H9 (cell line): ENCODE measurements at regions not wholly inside any gene's neighbourhood (a gene's known extent, or its start where the extent isn't known, plus 50 kb on each side); places are given as distances from the start of the nearest gene placed in this dataset.

ENCODE experiments used
- DNase-seq: peaks from one replicate; pipeline ENCODE4 v3.0.0-alpha.2; 2017
- H2AFZ ChIP-seq: one replicate; pipeline ENCODE4 v1.6.1; 2013; ENCODE audit warnings: mild to moderate bottlenecking, low read length, control low read depth, moderate library complexity
- H2AK5ac ChIP-seq: 2 replicates; pipeline ENCODE4 v1.6.1; 2013; ENCODE audit warnings: low read length, control low read depth, mixed read lengths; ENCODE audit not compliant: insufficient read length
- H2BK120ac ChIP-seq: one replicate; pipeline ENCODE4 v1.6.1; 2013; ENCODE audit warnings: low read depth, mild to moderate bottlenecking, low read length, control low read depth, inconsistent platforms; ENCODE audit not compliant: poor library complexity, severe bottlenecking
- H2BK12ac ChIP-seq: 2 replicates; pipeline ENCODE4 v1.6.1; 2013; ENCODE audit warnings: low read length, control low read depth, mixed read lengths, low read depth; ENCODE audit not compliant: insufficient read length
- H2BK15ac ChIP-seq: 2 replicates; pipeline ENCODE4 v1.6.1; 2013; ENCODE audit warnings: low read depth, low read length, control low read depth
- H2BK20ac ChIP-seq: one replicate; pipeline ENCODE4 v1.6.1; 2013; ENCODE audit warnings: low read depth, mild to moderate bottlenecking, low read length, control low read depth, inconsistent platforms; ENCODE audit not compliant: poor library complexity, severe bottlenecking
- H2BK5ac ChIP-seq: 2 replicates; pipeline ENCODE4 v1.6.1; 2013; ENCODE audit warnings: low read length, control low read depth, mixed read lengths; ENCODE audit not compliant: insufficient read length
- H3K14ac ChIP-seq: 2 replicates; pipeline ENCODE4 v1.6.1; 2013; ENCODE audit warnings: low read length, control low read depth; ENCODE audit not compliant: insufficient read depth
- H3K18ac ChIP-seq: 2 replicates; pipeline ENCODE4 v1.6.1; 2013; ENCODE audit warnings: low read depth, mild to moderate bottlenecking, mixed read lengths, low read length, control low read depth; ENCODE audit not compliant: insufficient read length
- H3K23ac ChIP-seq: 2 replicates; pipeline ENCODE4 v1.6.1; 2013; ENCODE audit warnings: low read length, control low read depth, mixed read lengths, low read depth; ENCODE audit not compliant: insufficient read length
- H3K23me2 ChIP-seq: 2 replicates; pipeline ENCODE4 v1.6.1; 2013; ENCODE audit warnings: low read depth, mild to moderate bottlenecking, mixed read lengths, low read length, control low read depth; ENCODE audit not compliant: insufficient read length, poor library complexity, severe bottlenecking
- H3K27ac ChIP-seq: 2 replicates; pipeline ENCODE4 v1.5.1; 2013; ENCODE audit warnings: low read length, control low read depth, mixed read lengths, low read depth; ENCODE audit not compliant: insufficient read length
- H3K27me3 ChIP-seq: 2 replicates; pipeline ENCODE4 v1.6.1; 2013; ENCODE audit warnings: low read length, control low read depth, inconsistent platforms; ENCODE audit not compliant: insufficient read depth
- H3K4ac ChIP-seq: 2 replicates; pipeline ENCODE4 v1.6.1; 2013; ENCODE audit warnings: low read depth, mild to moderate bottlenecking, control low read depth, inconsistent platforms, low read length, moderate library complexity
- H3K4me1 ChIP-seq: 2 replicates; pipeline ENCODE4 v1.6.1; 2013; ENCODE audit warnings: low read length, control low read depth, inconsistent platforms; ENCODE audit not compliant: insufficient read depth
- H3K4me2 ChIP-seq: 2 replicates; pipeline ENCODE4 v1.6.1; 2013; ENCODE audit warnings: low read length, control low read depth, mixed read lengths; ENCODE audit not compliant: insufficient read length, insufficient read depth
- H3K56ac ChIP-seq: 2 replicates; pipeline ENCODE4 v1.6.1; 2013; ENCODE audit warnings: low read depth, mild to moderate bottlenecking, mixed read lengths, low read length, control low read depth; ENCODE audit not compliant: insufficient read length
- H3K79me1 ChIP-seq: 2 replicates; pipeline ENCODE4 v1.6.1; 2013; ENCODE audit warnings: low read depth, mild to moderate bottlenecking, moderate library complexity, low read length, control low read depth, inconsistent platforms; ENCODE audit not compliant: insufficient read depth, poor library complexity, severe bottlenecking
- H3K79me2 ChIP-seq: 2 replicates; pipeline ENCODE4 v1.6.1; 2013; ENCODE audit warnings: low read length, control low read depth, inconsistent platforms; ENCODE audit not compliant: insufficient read depth
- H3K9ac ChIP-seq: 2 replicates; pipeline ENCODE4 v1.6.1; 2013; ENCODE audit warnings: low read length, control low read depth, mixed read lengths; ENCODE audit not compliant: insufficient read length; ENCODE audit errors: extremely low read depth
- H3K9me3 ChIP-seq: one replicate; pipeline ENCODE4 v1.6.1; 2013; ENCODE audit warnings: low read depth, low read length, inconsistent platforms; ENCODE audit not compliant: control insufficient read depth
- H3T11ph ChIP-seq: one replicate; pipeline ENCODE4 v1.6.1; 2013; ENCODE audit warnings: mild to moderate bottlenecking, low read length, control low read depth, inconsistent platforms
- H4K20me1 ChIP-seq: one replicate; pipeline ENCODE4 v1.6.1; 2013; ENCODE audit not compliant: control insufficient read depth, insufficient read length, insufficient read depth
- H4K5ac ChIP-seq: 2 replicates; pipeline ENCODE4 v1.6.1; 2013; ENCODE audit warnings: low read depth, mild to moderate bottlenecking, mixed read lengths, low read length, control low read depth; ENCODE audit not compliant: insufficient read length
- H4K8ac ChIP-seq: replicated peaks from 2 replicates; pipeline ENCODE4 v1.6.1; 2013; ENCODE audit warnings: low read length, control low read depth, mixed read lengths, low read depth; ENCODE audit not compliant: insufficient read length
- H4K91ac ChIP-seq: 2 replicates; pipeline ENCODE4 v1.6.1; 2013; ENCODE audit warnings: low read depth, mild to moderate bottlenecking, moderate library complexity, mixed read lengths, low read length, control low read depth; ENCODE audit not compliant: insufficient read length
- H3K27ac Mint-ChIP-seq, 3 experiments: 2 replicates in 2 of 3; 3 replicates in 1 of 3; pipeline ENCODE4 v1.8.0; 2020 to 2021; ENCODE audit warnings: mixed read lengths in 3 of 3, mild to moderate bottlenecking in 1 of 3, moderate library complexity in 1 of 3
- H3K27me3 Mint-ChIP-seq: 2 replicates; pipeline ENCODE4 v1.8.0; 2021; ENCODE audit warnings: low read depth, mild to moderate bottlenecking, moderate library complexity, mixed read lengths
- H3K36me3 Mint-ChIP-seq, 3 experiments: 2 replicates in 2 of 3; 3 replicates in 1 of 3; pipeline ENCODE4 v1.8.0; 2020 to 2021; ENCODE audit warnings: low read depth in 3 of 3, mixed read lengths in 3 of 3; ENCODE audit not compliant: insufficient read depth in 1 of 3
- H3K4me1 Mint-ChIP-seq, 2 experiments: 2 replicates each; pipeline ENCODE4 v1.8.0; 2020; ENCODE audit warnings: mixed read lengths in 2 of 2
- H3K4me3 Mint-ChIP-seq, 2 experiments: 2 replicates in 1 of 2; 3 replicates in 1 of 2; pipeline ENCODE4 v1.8.0; 2020 to 2021; ENCODE audit warnings: mild to moderate bottlenecking in 2 of 2, mixed read lengths in 2 of 2, moderate library complexity in 1 of 2
- H3K9me3 Mint-ChIP-seq, 2 experiments: 2 replicates in 1 of 2; 3 replicates in 1 of 2; pipeline ENCODE4 v1.8.0; 2020; ENCODE audit warnings: mild to moderate bottlenecking in 2 of 2, mixed read lengths in 2 of 2, moderate library complexity in 1 of 2
- CTCF ChIP-seq: fragments of 200-600 bp; sonication (generic); conservative IDR thresholded peaks from 3 replicates; pipeline ENCODE4 v1.8.0; 2021; ENCODE audit warnings: antibody characterized with exemption, mild to moderate bottlenecking

GRCh38 chr21:27681038-27681437 lies 714.1 kb upstream of the ADAMTS5 start:
- H3K9ac ChIP-seq, result no peak overlapping the region
- no peak overlapping the region for H2BK5ac ChIP-seq
- H3K79me1 ChIP-seq, result no peaks in the 10 kb centered on the region
- H3K27me3 ChIP-seq, result no peaks in the 10 kb centered on the region
- H3K18ac ChIP-seq, result no peak overlapping the region
- no peak overlapping the region for H3K14ac ChIP-seq
- no peak overlapping the region for H3K27ac Mint-ChIP-seq
- no peaks in the 10 kb centered on the region for H3K4me1 ChIP-seq
- H3K4me1 Mint-ChIP-seq, result no peaks in the 10 kb centered on the region
- no peak for TF ChIP-seq CTCF
- H3K9me3 ChIP-seq, result no peaks in the 10 kb centered on the region
- H2BK12ac ChIP-seq, result no peak overlapping the region
- H3K9me3 Mint-ChIP-seq, result peaks cover 0 to 2% of the 10 kb centered on the region in 2 experiments; a peak in 2 of 5 replicates
- no peak overlapping the region for H2AK5ac ChIP-seq
- no peak overlapping the region for H2BK120ac ChIP-seq
- H4K5ac ChIP-seq, result no peak overlapping the region
- no peak overlapping the region for H3K4ac ChIP-seq
- no peaks in the 10 kb centered on the region for H4K20me1 ChIP-seq
- 0 out of 7 replicates have a peak, but pooled peaks cover 0 to 4% (median 2%) of the 10 kb centered on the region in 3 experiments for H3K36me3 Mint-ChIP-seq
- DNase-seq, result no peak
- no peaks in the 10 kb centered on the region for H3K27me3 Mint-ChIP-seq
- no peak overlapping the region for H3K27ac ChIP-seq
- H3K4me3 Mint-ChIP-seq, result no peak overlapping the region
- H3K56ac ChIP-seq, result no peak overlapping the region
- H3K23ac ChIP-seq, result no peak overlapping the region
- H4K91ac ChIP-seq, result no peak overlapping the region
- no peaks in the 10 kb centered on the region for H3K79me2 ChIP-seq
- H2AFZ ChIP-seq, result no peak overlapping the region
- H3K4me2 ChIP-seq, result no peak overlapping the region
- H2BK15ac ChIP-seq, result no peak overlapping the region
- H3T11ph ChIP-seq, result no peak overlapping the region
- H4K8ac ChIP-seq, result no peak overlapping the region
- no peak overlapping the region for H2BK20ac ChIP-seq
- H3K23me2 ChIP-seq, result no peaks in the 10 kb centered on the region
